CD4-positive, alpha-beta T cell treated with Interleukin-15 for 1 hour (primary cell): ENCODE measurements at regions not wholly inside any gene's neighbourhood (a gene's known extent, or its start where the extent isn't known, plus 50 kb on each side); places are given as distances from the start of the nearest gene placed in this dataset.
"Not testable (repeated sequence)": the region's sequence is repeated elsewhere in the genome, so short reads cannot be mapped to it uniquely, and the experiment has no call there.

ENCODE experiments used
- DNase-seq: peaks from one replicate; pipeline ENCODE4 v3.0.0-alpha.2; 2020

- DNase-seq = no peak
Measured at GRCh38 chr13:53411463-53411862, 382.9 kb downstream of the OLFM4 start.

GRCh38 chr13:53415135-53415534 lies 386.5 kb downstream of the OLFM4 start:
- no peak for DNase-seq

- no peak for DNase-seq
Measured at GRCh38 chr13:53417601-53418000, 389.0 kb downstream of the OLFM4 start.

GRCh38 chr13:53422415-53422814 lies 393.8 kb downstream of the OLFM4 start:
- DNase-seq = no peak

- DNase-seq = no peak
Measured at GRCh38 chr13:53436396-53436795, 407.8 kb downstream of the OLFM4 start.

- DNase-seq = no peak
Measured at GRCh38 chr13:53439439-53440225, 411.0 kb downstream of the OLFM4 start.

- no peak for DNase-seq
Measured at GRCh38 chr13:53442979-53443378, 414.4 kb downstream of the OLFM4 start.

- DNase-seq = no peak
Measured at GRCh38 chr13:53445686-53446085, 417.1 kb downstream of the OLFM4 start.

- DNase-seq = no peak
Measured at GRCh38 chr13:53447456-53447855, 418.8 kb downstream of the OLFM4 start.

- DNase-seq = no peak
Measured at GRCh38 chr13:53447863-53448262, 419.2 kb downstream of the OLFM4 start.

- not testable (repeated sequence) for DNase-seq
Measured at GRCh38 chr13:53452263-53452808, 423.7 kb downstream of the OLFM4 start.

GRCh38 chr13:53460796-53461195 lies 432.2 kb downstream of the OLFM4 start:
- no peak for DNase-seq

- no peak for DNase-seq
Measured at GRCh38 chr13:53463106-53463505, 434.5 kb downstream of the OLFM4 start.

- no peak for DNase-seq
Measured at GRCh38 chr13:53466576-53466975, 438.0 kb downstream of the OLFM4 start.

GRCh38 chr13:53473397-53473796 lies 444.8 kb downstream of the OLFM4 start:
- DNase-seq = no peak

GRCh38 chr13:53474878-53475277 lies 446.3 kb downstream of the OLFM4 start:
- no peak for DNase-seq

- no peak for DNase-seq
Measured at GRCh38 chr13:53490752-53491151, 462.1 kb downstream of the OLFM4 start.

- DNase-seq = no peak
Measured at GRCh38 chr13:53494406-53494805, 465.8 kb downstream of the OLFM4 start.

- no peak for DNase-seq
Measured at GRCh38 chr13:53499576-53500133, 471.0 kb downstream of the OLFM4 start.

- no peak for DNase-seq
Measured at GRCh38 chr13:53501387-53501786, 472.8 kb downstream of the OLFM4 start.

GRCh38 chr13:53507741-53508140 lies 479.1 kb downstream of the OLFM4 start:
- DNase-seq = no peak

GRCh38 chr13:53512635-53513034 lies 484.0 kb downstream of the OLFM4 start:
- no peak for DNase-seq

- DNase-seq = no peak
Measured at GRCh38 chr13:53513226-53513625, 484.6 kb downstream of the OLFM4 start.

GRCh38 chr13:53520132-53520531 lies 491.5 kb downstream of the OLFM4 start:
- DNase-seq = no peak

- DNase-seq = no peak
Measured at GRCh38 chr13:53522034-53522433, 493.4 kb downstream of the OLFM4 start.
